ENCODE measurements at regions not wholly inside any gene's neighbourhood (a gene's known extent, or its start where the extent isn't known, plus 50 kb on each side); places are given as distances from the start of the nearest gene placed in this dataset.

- TF ChIP-seq POLR2AphosphoS5 (IDR thresholded peaks at IDR 0.05; ENCODE audit: low read depth, low read length) (no peak), BRCA1 (IDR thresholded peaks at IDR 0.05; ENCODE audit: low read depth, low read length) (no peak)
Measured at GRCh38 chr4:164424846-164425245, 329.1 kb upstream of the SMIM31 start (continued).

Data from H1 (cell line).